ENCODE measurements at regions not wholly inside any gene's neighbourhood (a gene's known extent, or its start where the extent isn't known, plus 50 kb on each side); places are given as distances from the start of the nearest gene placed in this dataset.
"Not testable (repeated sequence)": the region's sequence is repeated elsewhere in the genome, so short reads cannot be mapped to it uniquely, and the experiment has no call there.

DNA sequence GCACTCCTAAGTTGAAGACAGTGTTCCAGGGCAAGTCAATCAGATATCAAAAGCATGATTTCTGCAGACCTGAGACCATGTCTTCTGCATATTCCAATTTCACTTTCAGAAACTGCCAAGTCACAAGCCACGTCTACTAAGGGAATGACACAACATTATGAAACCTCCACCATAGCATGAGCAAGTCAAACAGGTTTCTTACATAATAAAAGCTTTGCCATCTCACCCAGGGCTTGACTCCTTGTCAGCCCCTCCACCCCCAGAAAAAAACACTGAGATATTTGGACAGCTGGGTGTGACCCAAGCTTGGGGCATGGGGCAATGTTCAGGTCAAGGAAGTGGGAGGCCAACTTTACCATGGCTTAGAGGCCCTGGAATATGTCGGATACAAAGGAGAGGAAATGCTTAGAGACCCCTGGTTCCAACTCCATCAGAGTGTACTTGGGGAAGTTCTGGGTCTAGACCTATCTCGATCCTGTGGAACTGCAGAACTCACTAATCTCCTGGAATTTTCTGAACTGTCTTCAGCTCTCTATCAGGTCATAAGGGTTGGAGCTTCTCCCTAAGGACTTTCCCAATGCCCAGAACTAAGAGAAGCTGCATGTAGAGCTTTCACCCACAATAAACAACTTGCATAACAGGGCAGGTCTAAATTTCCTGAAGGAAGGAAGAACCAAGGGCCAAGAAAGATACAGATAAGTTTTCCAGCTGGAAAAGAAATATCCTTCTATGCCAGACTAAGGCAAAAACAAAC lies 80.6 kb upstream of the NAMPT start:
- ATAC-seq: no peak

GRCh38 chr7:106362507-106362906 lies 77.7 kb upstream of the NAMPT start:
- peaks cover 16% of the 10 kb centered on the region for H3K9me3 Mint-ChIP-seq (ENCODE audit: low read depth)
- ATAC-seq, H3K27ac Mint-ChIP-seq, H3K4me3 Mint-ChIP-seq, CTCF ChIA-PET, DNase-seq: not testable (repeated sequence)
- peaks cover 15% of the 10 kb centered on the region for H3K4me1 Mint-ChIP-seq
- H3K36me3 Mint-ChIP-seq: peaks cover 31% of the 10 kb centered on the region
- H3K27me3 Mint-ChIP-seq: peaks cover 38% of the 10 kb centered on the region

More for the DNA sequence above, 80.6 kb upstream of the NAMPT start:
- Mint-ChIP-seq H3K27ac (no peak overlapping the region), H3K9me3 (ENCODE audit: low read depth) (peaks cover 8% of the 10 kb centered on the region), H3K27me3 (peaks cover 31% of the 10 kb centered on the region), H3K4me1 (peaks cover 14% of the 10 kb centered on the region), H3K4me3 (no peak overlapping the region), H3K36me3 (peaks cover 22% of the 10 kb centered on the region)
- DNase-seq: no peak
- CTCF ChIA-PET: interaction anchor here (1.4 kb wide), 2 partner anchors 99 to 189 kb away, joined by 4 read pairs; no protein-coding TSS in a partner anchor

DNA sequence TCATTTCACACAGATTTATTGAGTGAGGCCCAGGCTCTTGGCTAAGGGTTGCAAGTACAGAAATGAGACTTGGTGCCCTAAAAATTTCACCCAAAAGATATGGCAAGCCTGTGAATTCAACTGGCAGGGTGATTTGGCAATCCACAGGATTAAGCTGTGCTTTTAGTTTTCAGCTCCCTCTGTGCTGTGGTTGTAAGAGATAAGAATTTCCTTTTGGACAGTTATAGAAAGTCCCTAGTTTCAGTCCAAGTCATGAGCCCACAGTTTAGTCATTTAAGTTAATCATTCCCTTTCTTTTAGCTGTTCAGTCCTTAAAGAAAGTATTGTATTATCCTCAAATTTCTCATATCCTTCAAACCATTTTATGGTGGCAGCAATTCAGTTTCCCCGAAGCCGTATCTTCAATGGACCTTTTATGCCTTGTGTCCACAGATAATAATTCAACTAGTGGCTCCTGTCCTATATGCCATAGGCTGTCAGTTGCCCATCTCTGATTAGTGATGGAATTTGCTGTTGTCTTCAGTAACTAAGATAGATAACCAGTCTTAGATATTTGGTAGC lies 73.4 kb upstream of the NAMPT start:
- H3K4me1 Mint-ChIP-seq: peaks cover 6% of the 10 kb centered on the region
- ATAC-seq (no peak), DNase-seq (no peak)
- peaks cover 8% of the 10 kb centered on the region for H3K9me3 Mint-ChIP-seq (ENCODE audit: low read depth)
- H3K27me3 Mint-ChIP-seq: peaks cover 61% of the 10 kb centered on the region
- H3K27ac Mint-ChIP-seq: no peak overlapping the region
- CTCF ChIA-PET: interaction anchor here (0.8 kb wide), 1 partner anchor 57 kb away, joined by 3 read pairs; no protein-coding TSS in a partner anchor
- H3K4me3 Mint-ChIP-seq: no peak overlapping the region
- H3K36me3 Mint-ChIP-seq: peaks cover 22% of the 10 kb centered on the region

DNA sequence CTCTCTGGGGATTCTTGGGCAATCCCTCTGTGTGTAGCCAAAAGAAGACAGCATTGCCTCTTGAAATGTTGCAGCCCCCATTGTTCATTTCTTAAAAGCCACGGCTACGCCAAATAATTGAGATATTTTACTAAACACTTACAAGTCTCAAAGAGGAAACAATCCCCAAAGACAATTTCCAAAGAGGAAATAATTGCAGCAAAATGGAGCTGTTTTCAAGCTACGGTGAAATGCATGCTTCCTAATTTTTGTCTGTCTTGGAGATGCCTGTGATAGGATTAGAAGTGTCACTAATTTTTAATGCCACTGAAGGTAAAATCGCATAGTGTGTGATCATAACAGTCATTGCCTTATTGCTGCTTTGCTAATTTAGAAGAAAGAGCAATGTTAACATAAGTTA lies 72.9 kb upstream of the NAMPT start:
- CTCF ChIA-PET: interaction anchor here (0.8 kb wide), 1 partner anchor 58 kb away, joined by 3 read pairs; no protein-coding TSS in a partner anchor
- Mint-ChIP-seq H3K36me3 (peaks cover 22% of the 10 kb centered on the region), H3K27me3 (peaks cover 56% of the 10 kb centered on the region)

DNA sequence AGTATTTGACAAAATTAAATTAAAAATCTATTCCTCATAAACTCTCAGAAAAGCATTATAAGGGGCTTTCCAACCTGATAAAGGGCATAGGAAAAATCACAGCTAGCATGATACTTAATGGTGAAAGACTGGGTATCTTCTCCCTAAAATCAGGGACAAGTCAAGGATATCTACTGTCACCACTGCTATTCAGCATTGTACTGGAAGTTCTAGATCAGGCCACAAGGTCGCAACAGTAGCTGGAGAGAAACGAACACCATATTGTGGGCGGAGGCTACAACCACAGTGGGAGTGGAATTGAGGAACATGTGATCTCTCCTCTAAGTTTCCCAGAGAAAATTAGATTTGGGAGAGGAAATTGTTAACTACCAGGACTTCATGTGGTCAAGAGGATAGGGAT lies 70.0 kb upstream of the NAMPT start:
- Mint-ChIP-seq H3K27ac (no peak overlapping the region), H3K27me3 (peaks cover 36% of the 10 kb centered on the region), H3K4me1 (peaks cover 6% of the 10 kb centered on the region), H3K9me3 (ENCODE audit: low read depth) (peaks cover 5% of the 10 kb centered on the region), H3K4me3 (no peak overlapping the region), H3K36me3 (peaks cover 19% of the 10 kb centered on the region)
- ATAC-seq (no peak), DNase-seq (no peak)
- CTCF ChIA-PET: no interaction called here

More for the DNA sequence above, 72.9 kb upstream of the NAMPT start:
- DNase-seq: no peak
- peaks cover 6% of the 10 kb centered on the region for H3K4me1 Mint-ChIP-seq
- no peak overlapping the region for H3K27ac Mint-ChIP-seq
- H3K9me3 Mint-ChIP-seq (ENCODE audit: low read depth): peaks cover 8% of the 10 kb centered on the region
- no peak overlapping the region for H3K4me3 Mint-ChIP-seq
- no peak for ATAC-seq

DNA sequence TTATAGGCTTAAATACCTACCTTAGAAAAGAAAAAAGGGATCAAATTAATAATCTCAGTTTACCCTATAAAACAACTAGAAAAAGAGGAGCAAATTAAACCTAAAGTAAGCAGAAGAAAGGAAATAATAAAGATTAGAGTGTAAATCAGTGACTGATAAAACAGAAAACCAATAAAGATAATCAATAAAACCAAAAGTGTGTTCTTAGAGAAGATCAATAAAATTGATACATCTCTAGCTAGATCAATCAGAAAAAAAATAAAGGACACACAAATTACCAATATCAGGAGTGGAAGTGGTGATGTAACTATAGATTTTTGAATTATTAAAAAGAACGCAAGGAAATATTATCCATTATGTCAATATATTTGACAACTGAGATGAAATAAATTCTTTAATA lies 69.2 kb upstream of the NAMPT start:
- CTCF ChIA-PET: no interaction called here
- no peak for ATAC-seq
- Mint-ChIP-seq H3K4me1 (peaks cover 7% of the 10 kb centered on the region), H3K4me3 (no peak overlapping the region), H3K36me3 (peaks cover 18% of the 10 kb centered on the region), H3K27ac (no peak overlapping the region), H3K9me3 (ENCODE audit: low read depth) (peaks cover 2% of the 10 kb centered on the region), H3K27me3 (peaks cover 32% of the 10 kb centered on the region)
- no peak for DNase-seq

DNA sequence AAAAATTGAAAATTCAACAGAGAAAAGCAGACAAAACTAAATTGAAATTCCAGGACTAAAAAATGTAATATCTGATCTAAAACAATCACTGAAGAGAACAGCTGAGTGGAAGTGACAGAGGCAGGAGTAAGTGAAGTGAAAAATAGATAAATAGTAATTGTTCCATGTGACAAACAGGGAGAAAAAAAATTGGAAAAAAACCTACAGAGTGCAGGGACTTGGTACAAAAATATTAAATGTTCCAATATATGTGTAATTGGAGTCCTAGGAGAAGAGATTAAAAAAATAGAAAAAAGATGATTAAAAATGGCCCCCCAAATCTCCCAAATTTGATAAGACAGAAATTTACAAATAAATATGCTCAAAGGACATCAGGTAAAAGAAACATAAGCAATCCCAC lies 63.4 kb upstream of the NAMPT start:
- Mint-ChIP-seq H3K4me1 (peaks cover 44% of the 10 kb centered on the region), H3K27ac (peak overlapping the region; percentile 99), H3K27me3 (peaks cover under 1% of the 10 kb centered on the region), H3K9me3 (ENCODE audit: low read depth) (peaks cover 12% of the 10 kb centered on the region), H3K36me3 (peaks cover 44% of the 10 kb centered on the region), H3K4me3 (no peak overlapping the region)
- CTCF ChIA-PET: interaction anchor here (3.4 kb wide), 1 partner anchor 64 kb away, joined by 18 read pairs; the partner anchor contains the start of gene NAMPT
- ATAC-seq (no peak), DNase-seq (no peak)

DNA sequence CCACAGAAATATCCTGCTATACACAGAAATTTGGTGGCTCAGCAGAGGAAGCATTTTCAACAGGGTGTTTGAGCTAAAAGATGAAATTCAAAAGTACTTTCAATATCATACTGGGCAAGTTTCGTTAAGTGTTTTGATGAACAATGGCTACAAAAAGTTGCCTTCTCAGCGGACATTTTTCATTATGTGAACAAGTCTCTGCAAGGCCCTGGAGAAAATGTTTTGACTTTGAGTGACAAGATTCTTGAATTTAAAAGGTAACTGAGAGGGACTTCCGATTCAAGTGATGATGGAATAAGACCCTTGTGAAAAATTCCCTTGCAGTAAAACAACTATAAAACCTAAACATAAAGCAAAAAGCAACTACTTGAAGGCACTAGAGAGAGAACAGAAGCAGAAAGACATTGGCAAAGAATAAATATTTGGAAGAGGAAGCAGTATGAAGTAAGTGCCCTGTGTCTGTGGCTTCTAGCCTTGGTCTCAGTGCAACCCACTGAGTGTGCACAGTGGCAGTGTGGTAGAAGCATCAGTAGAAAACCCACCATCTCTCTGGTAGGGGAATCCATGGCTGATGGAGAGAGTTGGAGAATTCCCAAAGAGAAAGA lies 62.5 kb upstream of the NAMPT start:
- Mint-ChIP-seq H3K9me3 (ENCODE audit: low read depth) (peaks cover 12% of the 10 kb centered on the region), H3K27me3 (no peaks in the 10 kb centered on the region), H3K36me3 (peaks cover 51% of the 10 kb centered on the region), H3K4me3 (peak overlapping the region; percentile 63), H3K4me1 (peaks cover 44% of the 10 kb centered on the region), H3K27ac (peak overlapping the region; percentile 99)
- ATAC-seq (peak; percentile 30), DNase-seq (peak; percentile 66)
- CTCF ChIA-PET: interaction anchor here (1.0 to 3.4 kb wide), 3 partner anchors 20 to 171 kb away, joined by 3 to 18 read pairs (median 3); partner anchors contain the start of gene NAMPT

GRCh38 chr7:106346678-106347217 lies 62.0 kb upstream of the NAMPT start:
- Mint-ChIP-seq H3K27me3 (no peaks in the 10 kb centered on the region), H3K4me1 (peaks cover 44% of the 10 kb centered on the region), H3K4me3 (peak overlapping the region; percentile 63), H3K9me3 (ENCODE audit: low read depth) (peaks cover 16% of the 10 kb centered on the region), H3K27ac (peak overlapping the region; percentile 99), H3K36me3 (peaks cover 56% of the 10 kb centered on the region)
- CTCF ChIA-PET: interaction anchor here (1.0 to 3.4 kb wide), 5 partner anchors 20 to 170 kb away, joined by 3 to 18 read pairs (median 3); partner anchors contain the start of gene NAMPT
- DNase-seq (peak; percentile 81), ATAC-seq (peak; percentile 85)

DNA sequence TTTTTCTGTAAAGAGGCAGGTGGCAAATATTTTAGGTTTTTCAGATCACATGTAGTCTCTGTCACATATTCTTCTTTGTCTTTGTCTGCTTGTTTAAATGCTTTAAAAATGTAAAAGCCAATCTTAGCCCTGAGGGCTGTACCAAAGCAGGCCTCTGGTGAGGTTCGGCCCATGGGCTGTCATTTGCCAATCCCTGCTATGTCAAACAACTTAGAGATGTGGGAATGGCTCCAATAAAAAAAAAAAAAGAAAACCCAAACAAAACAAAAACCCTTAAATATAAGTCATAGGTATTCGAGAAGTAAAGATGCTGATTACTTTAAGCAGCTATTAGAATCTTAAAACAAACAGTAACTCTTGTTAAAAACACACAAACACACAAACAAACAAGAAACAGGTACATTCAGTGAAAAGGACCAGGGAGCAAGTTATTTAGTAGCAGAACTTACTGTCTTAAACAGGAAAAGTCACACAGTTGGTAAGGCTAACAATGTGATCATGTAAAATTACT lies 61.4 kb upstream of the NAMPT start:
- Mint-ChIP-seq H3K4me1 (peaks cover 44% of the 10 kb centered on the region), H3K9me3 (ENCODE audit: low read depth) (peaks cover 19% of the 10 kb centered on the region), H3K27me3 (no peaks in the 10 kb centered on the region), H3K4me3 (peak overlapping the region; percentile 63), H3K27ac (peak overlapping the region; percentile 99), H3K36me3 (peaks cover 58% of the 10 kb centered on the region)
- DNase-seq (no peak), ATAC-seq (peak; percentile 3)
- CTCF ChIA-PET: interaction anchor here (1.0 to 3.4 kb wide), 5 partner anchors 21 to 170 kb away, joined by 3 to 18 read pairs (median 3); partner anchors contain the start of gene NAMPT

DNA sequence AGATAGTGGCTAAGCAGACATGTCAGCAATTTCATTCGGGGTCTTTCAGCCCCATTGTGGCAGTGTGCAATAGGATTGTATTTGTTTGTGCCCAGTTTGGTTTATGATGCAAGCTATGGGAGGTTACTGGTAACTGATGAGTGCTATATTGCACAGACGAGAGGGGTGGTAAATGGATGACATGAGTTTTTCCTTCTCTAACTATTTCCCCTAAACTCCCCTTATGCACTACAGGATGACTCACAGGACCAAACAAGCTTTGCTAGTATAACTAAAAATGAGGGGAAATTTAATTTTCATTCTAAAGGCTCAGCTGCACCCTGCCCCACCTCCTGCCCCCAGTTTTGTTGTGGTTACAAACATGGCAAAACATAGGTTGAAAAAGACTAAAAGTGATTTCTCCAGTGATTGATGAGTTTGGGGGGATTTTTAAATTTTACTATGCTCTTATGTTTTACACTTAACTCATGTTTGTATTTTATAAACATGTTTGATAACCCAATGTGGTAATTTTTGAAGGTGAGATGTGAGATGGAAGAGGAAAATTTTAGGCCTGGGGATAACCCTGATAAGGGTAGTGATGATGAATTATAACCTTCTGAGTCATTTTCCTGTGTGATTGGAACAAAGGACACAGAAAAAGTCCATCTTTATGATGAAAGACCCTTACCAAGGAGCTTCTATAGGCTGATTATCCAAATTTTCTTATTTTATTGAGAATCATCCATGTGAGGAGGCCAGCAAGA lies 60.8 kb upstream of the NAMPT start:
- Mint-ChIP-seq H3K36me3 (peaks cover 57% of the 10 kb centered on the region), H3K27me3 (no peaks in the 10 kb centered on the region), H3K4me1 (peaks cover 44% of the 10 kb centered on the region), H3K4me3 (peak overlapping the region; percentile 32), H3K27ac (peak overlapping the region; percentile 99), H3K9me3 (ENCODE audit: low read depth) (peaks cover 19% of the 10 kb centered on the region)
- peak; percentile 56 for DNase-seq
- CTCF ChIA-PET: interaction anchor here (1.2 to 3.4 kb wide), 3 partner anchors 61 to 121 kb away, joined by 3 to 18 read pairs (median 4); partner anchors contain the start of gene NAMPT
- peak; percentile 54 for ATAC-seq

- Mint-ChIP-seq H3K4me3 (no peak overlapping the region), H3K9me3 (ENCODE audit: low read depth) (peaks cover 22% of the 10 kb centered on the region)
- CTCF ChIA-PET: interaction anchor here (1.3 to 3.4 kb wide), 3 partner anchors 60 to 118 kb away, joined by 4 to 18 read pairs (median 5); partner anchors contain the start of gene NAMPT
These were observed 60.1 kb upstream of the NAMPT start for GRCh38 chr7:106344861-106345260.

More at GRCh38 chr7:106344861-106345260, 60.1 kb upstream of the NAMPT start:
- ATAC-seq (no peak), DNase-seq (no peak)
- Mint-ChIP-seq H3K36me3 (peaks cover 57% of the 10 kb centered on the region), H3K27me3 (no peaks in the 10 kb centered on the region), H3K27ac (peak overlapping the region; percentile 99), H3K4me1 (peaks cover 44% of the 10 kb centered on the region)

Data from activated CD8-positive, alpha-beta memory T cell treated with anti-CD3 and anti-CD28 coated beads, Interleukin-2, amount 10 ng/mL, durations not matched to agents 7 days and 5 days (primary cell).